NCI-H510A (cell line): ENCODE measurements at regions not wholly inside any gene's neighbourhood (a gene's known extent, or its start where the extent isn't known, plus 50 kb on each side); places are given as distances from the start of the nearest gene placed in this dataset.

Experiments used
- DNase-seq: peaks from one replicate; lab custom pipeline; 2025; lab: John Stamatoyannopoulos, UW

- no peak for DNase-seq
These were observed 74.1 kb upstream of the SALL4 start for GRCh38 chr20:51876313-51876940.

GRCh38 chr20:51873652-51874051, 71.3 kb upstream of the SALL4 start:
- no peak for DNase-seq

- DNase-seq: no peak
These were observed 69.6 kb upstream of the SALL4 start for GRCh38 chr20:51871943-51872342.

GRCh38 chr20:51869002-51869401, 66.7 kb upstream of the SALL4 start:
- no peak for DNase-seq

- DNase-seq: no peak
These were observed 64.9 kb upstream of the SALL4 start for GRCh38 chr20:51867251-51867650.

GRCh38 chr20:51864967-51865366, 62.6 kb upstream of the SALL4 start:
- DNase-seq: no peak

- DNase-seq: no peak
These were observed 60.5 kb upstream of the SALL4 start for GRCh38 chr20:51862796-51863195.

- no peak for DNase-seq
These were observed 59.6 kb upstream of the SALL4 start for GRCh38 chr20:51861726-51862466.

- no peak for DNase-seq
These were observed 58.0 kb upstream of the SALL4 start for GRCh38 chr20:51860111-51860882.

GRCh38 chr20:51856432-51856831, 54.1 kb upstream of the SALL4 start:
- no peak for DNase-seq

- DNase-seq: no peak
These were observed 52.6 kb upstream of the SALL4 start for GRCh38 chr20:51854921-51855320.
